GOT3 (cell line): ENCODE measurements at regions not wholly inside any gene's neighbourhood (a gene's known extent, or its start where the extent isn't known, plus 50 kb on each side); places are given as distances from the start of the nearest gene placed in this dataset.

Source experiments
- DNase-seq: peaks from one replicate; lab custom pipeline; 2025; ENCODE audit warnings: mixed read lengths; lab: John Stamatoyannopoulos, UW

GRCh38 chr3:194084284-194084683 is 51.7 kb upstream of the HES1 start:
- DNase-seq: no peak
